HG03095 (cell line): ENCODE measurements at regions not wholly inside any gene's neighbourhood (a gene's known extent, or its start where the extent isn't known, plus 50 kb on each side); places are given as distances from the start of the nearest gene placed in this dataset.

Experiments
- ATAC-seq: cut with Tn5 transposase; IDR thresholded peaks from one replicate; pipeline ENCODE4 v1.9.1; 2021; ENCODE audit warnings: moderate library complexity; ENCODE audit not compliant: unreplicated experiment

DNA sequence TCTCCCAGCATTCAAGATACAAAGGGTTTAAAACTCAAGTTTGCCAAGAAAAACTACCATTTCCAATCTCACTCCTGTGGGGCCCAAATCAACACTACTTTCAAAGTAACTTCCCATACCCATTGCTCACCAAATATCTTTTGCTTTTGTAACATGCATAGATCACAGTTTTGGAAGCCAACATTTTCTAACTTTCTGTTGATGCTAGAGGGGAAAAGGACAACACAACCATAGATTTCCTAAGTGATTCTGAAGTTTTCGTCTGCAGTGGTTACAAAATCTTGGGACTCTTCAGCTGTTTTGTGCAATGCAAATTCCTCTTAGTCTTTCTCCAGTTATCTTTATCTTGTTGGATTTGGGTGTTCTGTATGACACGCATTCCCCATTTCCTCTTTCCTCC lies 94.1 kb upstream of the PAPPA start:
- ATAC-seq: no peak

DNA sequence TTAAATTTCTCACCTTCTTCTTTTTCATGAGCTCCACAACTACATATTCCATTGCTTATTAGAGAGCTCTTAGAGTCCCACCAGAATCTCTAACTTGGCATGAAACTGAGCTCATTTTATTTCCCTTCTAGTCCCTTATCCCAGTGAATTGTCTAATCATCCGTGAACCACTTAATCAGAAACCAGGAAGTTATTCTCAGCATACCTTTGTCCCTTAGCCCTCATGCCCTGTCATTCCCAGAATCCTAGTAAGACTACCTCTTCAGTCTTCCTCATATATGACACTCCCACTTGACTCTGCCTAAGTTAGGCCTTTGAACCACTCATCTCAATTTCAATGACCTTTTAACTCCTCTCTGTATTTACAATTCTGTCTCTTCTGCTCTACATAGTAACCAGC lies 93.0 kb upstream of the PAPPA start:
- ATAC-seq: no peak

DNA sequence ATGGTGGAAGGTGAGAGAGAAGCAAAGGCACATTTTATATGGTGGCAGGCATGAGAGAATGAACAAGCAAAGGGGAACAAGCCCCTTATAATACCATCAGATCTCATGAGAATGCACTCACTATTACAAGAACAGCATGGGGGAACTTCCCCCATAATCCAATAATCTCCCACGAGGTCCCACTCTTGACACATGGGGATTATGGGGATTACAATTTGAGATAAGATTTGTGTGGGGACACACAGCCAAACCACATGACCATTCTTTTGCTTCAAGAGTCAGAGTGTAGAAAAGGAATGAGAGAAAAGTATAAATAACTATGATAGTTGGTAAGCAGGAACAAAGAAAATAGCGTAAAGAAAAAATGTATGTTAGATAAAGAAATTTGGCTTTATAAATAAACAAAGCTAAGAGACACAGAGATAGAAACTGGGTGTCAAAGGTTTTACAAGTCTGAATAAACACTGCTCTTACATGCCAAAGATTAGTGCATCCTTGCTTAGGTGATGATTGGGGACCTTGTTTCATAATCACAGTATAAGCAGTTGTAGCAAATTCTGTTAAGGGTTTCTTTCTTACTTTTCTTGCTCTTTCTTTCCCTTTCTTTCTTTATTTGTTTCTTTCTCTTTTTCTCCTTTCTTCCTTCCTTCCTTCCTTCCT lies 91.9 kb upstream of the PAPPA start:
- no peak for ATAC-seq

DNA sequence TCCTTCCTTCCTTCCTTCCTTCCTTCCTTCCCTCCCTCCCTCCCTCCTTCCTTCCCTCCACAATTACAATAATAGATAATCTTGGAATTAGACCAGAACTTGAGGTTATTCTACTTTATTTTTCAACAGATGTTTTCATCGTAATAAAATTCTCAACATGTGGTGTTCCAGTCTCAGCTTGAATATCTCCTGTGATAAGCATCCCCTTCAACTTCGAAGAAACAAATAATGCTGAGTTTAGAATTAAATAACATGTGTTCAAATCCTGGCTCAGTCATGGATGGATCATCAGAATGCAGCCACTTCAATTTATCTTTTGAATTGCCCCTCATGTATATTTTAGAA lies 91.4 kb upstream of the PAPPA start:
- ATAC-seq: no peak

DNA sequence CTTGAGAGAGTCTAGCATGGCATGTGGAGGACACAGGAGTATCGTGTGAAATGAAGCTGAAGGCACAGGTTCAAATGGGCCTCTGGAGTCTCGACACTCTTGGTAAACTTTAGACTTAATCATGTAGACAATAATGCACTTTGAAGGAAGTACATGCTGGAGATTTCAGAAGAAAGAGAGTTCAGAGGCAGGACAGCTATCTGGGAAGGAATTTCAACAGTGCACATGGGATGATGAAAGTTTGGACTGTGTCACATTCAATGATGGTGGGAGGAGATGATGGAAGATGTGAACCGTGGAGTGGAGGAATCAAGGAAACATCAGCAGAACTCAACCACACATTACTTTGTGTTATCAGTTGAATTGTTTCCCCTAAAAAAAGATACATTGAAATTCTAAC lies 88.6 kb upstream of the PAPPA start:
- ATAC-seq: no peak

DNA sequence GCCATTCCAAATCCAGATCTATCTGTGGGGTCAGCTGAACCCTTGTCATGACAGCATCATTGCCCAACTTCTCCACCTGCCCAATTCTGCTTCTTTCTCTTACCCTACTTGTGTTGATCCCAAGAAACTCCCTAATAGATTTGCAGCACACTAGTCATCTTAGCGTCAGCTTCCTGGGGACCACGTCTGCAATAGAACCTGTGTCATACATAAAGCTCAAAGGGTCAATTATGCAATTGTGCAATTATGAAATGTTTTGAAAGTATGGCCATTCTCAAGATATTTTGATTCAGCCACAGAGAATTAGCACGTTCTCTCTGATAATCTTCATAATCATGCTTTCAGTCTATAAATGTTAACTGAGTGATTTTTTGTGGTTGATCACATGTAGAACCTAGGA lies 87.4 kb upstream of the PAPPA start:
- ATAC-seq: no peak

DNA sequence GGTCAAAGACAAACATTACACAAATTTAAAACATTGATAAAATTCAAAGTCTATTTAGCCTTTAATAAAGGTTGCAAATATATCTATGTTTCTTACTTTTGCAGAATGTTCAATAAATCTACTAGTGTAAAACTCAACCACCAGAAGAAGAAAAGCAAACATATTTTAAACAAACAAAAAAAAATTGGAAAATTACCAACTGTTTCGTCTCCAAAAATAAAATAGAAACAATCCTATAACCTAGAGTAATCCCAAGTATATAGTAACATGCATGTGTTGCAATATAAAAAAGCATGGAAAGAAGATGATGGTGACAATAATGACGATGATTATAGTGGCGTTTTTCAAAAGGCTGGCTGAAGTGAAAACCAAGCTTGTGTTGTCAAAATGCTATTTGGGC lies 86.0 kb upstream of the PAPPA start:
- no peak for ATAC-seq

DNA sequence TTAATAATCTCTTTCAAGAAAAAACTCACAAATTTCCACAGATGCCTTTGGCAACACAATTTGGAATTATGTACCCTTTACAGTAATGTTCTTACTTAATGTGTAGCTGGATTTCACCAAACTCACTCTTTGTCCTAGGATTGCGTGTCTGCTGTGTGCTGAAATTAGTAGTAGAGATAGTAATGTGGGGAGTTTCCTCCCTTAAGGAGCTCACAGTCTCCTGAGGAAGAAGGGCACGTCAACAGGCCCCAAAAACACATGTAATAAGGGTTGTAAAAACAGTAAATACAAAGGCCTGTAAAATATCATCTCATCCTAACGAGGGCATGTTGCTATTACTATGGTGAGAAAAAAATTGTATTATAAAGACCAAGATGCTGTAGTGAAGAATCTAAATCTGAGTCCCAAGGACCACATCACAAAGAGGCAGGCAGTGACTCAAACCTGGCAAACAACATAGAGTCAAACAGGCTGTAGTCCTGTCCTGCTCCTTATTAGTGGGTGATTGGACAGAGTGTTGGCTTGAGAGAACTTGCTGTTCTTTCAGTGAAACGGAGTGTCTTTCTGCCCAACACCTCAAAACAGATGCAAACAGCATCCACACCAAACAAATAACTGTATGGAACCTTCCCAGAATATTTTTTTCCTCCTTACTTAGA lies 83.2 kb upstream of the PAPPA start:
- no peak for ATAC-seq

DNA sequence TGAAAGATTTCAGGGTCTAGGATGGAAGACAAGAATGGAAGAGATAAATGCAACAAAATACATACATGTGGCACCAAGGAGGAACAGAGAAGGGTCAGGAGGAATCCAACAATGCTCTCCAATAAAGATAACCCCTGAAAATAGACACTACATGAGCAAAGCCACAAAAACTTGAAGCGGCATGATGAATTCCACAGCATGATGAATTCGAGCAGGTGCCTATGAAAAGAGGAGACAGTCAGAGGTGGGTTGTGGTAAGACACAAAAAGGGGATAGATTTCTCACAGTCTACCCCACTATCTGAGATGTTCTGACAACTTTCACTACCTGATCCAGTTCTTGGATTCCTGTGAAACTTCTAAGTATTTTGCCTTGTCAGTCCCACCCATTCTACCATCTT lies 81.5 kb upstream of the PAPPA start:
- no peak for ATAC-seq

DNA sequence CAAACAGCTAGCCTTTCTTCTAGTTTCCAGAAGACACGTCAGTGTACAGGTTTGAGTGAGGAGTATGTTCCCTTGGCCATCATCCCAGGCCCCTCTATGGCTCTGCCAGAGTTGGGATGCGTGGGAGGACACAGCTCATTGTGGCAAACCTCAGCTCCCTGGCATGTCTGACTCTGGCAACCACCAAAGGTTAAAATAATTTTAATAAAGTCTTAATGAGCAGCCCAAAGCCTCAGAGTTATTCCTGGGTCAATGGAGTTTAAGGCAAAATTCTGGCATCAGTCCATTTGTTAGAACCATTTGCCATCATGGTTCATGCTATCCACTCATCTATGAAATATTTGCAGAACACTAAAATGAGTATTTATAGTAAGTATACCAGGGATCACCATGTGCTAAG lies 79.8 kb upstream of the PAPPA start:
- ATAC-seq: no peak

DNA sequence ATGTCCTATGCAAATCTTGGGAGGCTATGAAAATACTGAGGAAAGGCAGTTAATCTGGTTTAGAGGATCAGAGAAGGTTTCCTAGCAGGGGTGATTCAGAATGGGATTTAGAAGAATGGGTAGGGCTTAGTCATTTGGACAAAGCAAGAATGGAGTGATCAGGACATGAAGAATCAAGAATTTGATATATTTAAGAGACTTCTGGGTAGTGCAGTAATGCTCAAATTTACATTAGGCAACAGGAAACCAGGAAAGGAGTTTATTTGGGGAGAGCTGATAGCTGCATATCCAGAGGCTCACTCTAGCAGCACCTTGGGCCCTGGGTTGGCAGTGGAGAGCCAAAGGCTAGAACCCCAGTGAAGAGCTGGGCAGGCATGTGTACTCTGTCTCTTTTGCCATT lies 78.9 kb upstream of the PAPPA start:
- ATAC-seq: no peak

DNA sequence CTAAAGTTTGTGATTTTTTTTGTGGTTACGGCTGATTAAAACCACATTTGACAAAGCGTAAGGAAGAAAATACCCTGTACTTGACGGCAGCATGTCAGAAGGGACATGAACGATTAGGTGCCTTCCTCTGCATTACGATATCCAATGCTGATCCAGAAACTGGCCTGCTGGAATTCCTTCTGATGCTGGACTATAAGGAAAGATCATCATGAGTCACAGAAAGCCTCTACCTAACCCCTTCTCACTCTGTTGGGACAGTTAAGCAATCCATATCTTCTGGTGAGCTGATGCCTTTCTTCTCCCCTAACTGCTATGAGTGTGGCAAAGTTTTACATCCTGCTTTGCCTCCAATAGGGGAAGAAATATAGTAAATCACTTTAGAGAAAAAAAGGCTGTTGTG lies 78.4 kb upstream of the PAPPA start:
- ATAC-seq: no peak

DNA sequence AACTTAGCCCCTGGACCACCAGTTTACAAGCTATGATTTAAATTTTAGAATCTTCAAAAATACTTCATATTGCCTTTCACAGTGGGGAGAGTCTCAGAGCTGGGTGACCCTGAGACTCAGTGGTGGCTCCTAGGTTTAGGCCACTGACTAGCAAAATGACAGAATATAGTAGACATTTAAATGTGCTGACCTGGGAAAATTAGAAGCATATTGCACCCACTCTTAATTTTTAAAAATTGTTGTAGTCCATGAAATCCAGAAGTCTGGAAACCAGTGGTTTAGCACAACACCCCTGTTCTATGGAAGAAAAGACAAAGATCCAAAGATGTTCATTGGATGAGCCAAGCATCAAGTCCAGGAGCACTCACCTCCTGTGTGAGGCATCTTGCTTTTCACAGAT lies 75.0 kb upstream of the PAPPA start:
- ATAC-seq: no peak

DNA sequence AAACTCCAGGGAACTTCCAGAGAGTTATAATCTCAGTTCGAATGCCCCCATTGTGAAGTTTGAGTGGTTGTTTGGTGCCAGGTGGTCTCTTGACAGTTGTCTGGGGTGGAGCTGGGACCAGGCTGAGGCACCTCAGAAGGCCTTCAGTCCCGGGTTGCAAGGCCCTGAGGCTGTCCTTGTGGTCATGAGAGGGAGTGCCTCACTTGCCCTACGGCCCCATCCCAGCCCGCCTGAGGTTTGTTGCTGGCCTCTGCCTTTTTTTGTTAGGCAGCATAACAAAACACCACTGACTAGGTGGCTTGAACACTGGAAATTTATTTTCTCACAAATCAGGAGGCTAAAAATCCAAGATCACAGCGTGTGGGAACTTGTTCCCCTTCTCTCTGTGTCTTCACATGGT lies 73.0 kb upstream of the PAPPA start:
- no peak for ATAC-seq

DNA sequence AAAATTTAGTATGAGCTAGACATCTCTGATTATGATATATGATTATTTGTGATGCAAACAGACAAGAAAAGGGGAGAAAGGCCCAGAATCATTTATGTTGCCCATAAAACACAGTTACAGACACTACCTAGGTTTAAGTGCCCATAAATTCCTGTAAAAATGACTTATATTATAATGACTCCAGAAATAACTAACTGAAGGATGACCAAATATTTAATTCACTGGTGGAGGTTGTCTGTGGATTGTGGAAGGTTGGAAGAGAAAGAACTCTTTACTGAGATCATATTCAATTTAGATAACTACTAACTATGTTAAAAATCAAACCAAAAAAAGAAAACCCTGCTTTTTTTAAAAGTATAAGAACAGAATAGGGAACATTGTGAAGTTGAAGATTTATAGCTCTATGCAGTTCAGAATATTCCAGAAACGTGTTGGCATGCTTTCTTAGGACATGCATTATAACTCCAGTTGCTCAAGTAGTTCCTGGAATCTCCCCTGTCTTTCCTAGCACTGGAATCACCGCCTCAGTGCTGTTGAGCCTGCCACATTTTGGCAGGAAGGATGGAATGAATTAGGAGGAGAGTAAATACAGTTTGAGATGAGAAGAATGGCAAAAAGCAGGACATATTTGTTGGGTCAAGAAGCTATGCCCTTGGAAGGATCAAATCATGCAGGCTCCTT lies 72.0 kb upstream of the PAPPA start:
- ATAC-seq: no peak

DNA sequence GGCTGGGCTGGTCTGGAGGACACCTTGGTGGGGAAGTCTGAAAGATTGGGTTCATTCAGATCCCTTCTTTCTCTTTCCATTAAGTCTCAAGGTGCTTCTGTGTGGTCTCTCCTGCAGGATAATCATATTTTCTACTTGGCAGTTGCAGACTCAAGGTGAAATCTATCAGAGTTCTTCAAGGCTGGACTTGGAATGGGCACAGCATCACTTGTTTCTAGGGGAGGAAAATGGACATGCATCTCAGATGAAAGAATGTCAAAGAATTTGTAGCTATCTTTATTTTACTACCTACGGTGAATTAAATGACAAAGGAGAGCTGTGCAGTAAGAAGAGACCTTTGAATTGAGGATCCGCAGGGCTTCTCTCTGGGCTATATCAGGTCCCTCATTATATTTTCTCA lies 69.8 kb upstream of the PAPPA start:
- no peak for ATAC-seq

DNA sequence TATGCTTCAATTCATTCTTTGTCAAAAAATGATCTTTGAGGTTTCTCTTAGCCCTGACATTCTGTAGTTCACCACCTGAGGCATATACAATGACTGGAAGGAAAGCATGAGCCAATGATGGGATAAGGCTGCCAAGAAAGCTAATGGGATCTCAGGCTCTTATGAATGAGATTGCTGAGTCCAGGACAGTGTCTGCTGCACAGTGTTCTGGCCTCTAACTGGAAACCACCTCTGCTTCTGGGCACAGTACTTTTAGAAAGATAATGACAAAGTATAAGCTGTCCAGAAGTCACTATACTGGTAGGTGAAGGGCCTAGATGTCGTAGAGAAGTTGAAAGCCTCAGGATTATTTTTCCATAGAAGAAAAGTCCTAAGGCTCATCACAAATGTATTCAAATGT lies 69.1 kb upstream of the PAPPA start:
- ATAC-seq: no peak

DNA sequence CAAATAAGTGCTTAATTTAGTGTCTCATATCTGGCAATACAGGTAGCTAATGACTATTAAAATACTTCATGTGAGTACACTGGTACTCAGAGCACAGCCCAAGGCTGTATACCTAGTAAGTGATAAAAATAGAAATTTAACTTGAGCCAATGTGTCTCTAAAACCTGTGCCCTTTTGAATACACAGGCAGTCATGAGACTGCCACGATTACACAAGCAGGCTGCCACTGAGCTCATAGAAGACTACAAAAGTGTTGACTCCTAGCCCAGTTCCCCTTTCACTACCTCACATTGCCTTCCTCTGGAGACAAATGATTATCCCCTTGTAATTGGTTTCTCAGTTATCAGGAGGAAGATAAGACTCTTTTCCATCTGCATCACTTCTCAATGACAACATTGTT lies 66.3 kb upstream of the PAPPA start:
- ATAC-seq: no peak

DNA sequence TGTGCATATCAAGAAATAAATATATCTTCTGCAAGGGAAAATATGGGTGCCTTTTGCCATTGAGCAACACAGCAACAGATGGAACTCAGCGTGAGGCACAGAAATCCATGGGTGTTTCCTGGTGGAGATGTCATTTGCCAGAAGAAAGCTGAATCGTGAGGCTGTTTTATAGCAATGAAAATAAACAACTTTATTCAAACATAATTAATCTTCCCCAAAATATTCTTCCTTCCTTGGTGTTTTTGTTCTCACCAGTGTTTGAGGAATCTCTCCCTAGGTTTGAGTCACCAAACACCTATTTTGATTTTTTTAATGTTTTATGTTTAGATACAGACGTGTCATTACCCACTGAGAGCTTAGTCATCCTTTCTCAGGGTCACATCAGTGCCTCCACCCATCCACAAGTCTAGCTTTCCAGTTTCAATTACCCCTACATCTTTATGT lies 65.8 kb upstream of the PAPPA start:
- no peak for ATAC-seq

DNA sequence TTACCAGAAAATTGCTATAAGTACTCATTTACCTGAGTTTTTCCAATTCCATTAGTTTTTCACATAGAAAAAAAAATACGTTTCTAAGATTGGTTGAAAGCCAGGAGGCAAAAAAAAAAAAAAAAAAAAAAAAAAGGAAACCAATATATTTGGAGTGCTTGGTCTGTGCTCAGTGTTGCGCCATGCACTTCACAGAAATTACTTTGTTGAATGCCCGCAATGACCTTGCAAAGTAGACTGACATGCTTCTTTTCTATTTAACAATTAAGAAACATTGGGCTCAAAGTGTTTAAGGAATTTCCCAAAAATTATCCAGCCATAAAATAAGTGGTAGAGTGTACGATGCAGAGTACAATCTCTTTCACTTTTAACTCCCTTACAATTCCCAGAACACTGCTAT lies 65.2 kb upstream of the PAPPA start:
- ATAC-seq: no peak

DNA sequence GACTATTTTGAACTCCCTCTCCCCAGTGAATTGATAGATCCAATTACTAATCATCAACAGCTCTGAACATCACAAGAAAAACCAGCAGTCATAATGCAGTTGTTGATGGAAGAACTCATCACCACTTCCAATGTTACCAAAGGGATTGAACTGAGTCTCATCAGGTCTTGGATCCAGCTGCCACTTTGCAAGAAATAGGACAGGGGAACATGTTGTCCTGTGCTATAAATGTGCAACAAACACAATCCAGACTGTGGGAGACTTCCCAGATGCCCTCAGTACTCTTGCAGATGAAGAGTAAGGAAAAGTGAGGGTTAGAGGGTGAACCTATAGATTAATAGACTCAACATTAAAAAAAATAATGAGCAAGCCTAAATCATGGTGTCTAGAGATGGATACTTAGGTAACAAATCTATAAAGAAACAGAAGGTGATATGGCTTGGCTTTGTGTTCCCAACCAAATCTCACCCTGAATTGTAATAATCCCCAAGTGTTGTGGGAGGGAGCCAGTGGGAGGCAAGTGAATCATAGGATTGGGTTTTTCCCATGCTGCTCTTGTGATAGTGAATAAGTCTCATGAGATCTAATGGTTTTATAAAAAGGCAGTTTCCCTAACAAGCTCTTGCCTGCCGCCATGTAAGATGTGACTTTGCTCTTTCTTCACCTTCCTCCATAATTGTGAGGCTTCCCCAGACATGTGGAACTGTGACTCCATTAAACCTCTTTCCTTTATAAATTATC lies 63.4 kb upstream of the PAPPA start:
- no peak for ATAC-seq

DNA sequence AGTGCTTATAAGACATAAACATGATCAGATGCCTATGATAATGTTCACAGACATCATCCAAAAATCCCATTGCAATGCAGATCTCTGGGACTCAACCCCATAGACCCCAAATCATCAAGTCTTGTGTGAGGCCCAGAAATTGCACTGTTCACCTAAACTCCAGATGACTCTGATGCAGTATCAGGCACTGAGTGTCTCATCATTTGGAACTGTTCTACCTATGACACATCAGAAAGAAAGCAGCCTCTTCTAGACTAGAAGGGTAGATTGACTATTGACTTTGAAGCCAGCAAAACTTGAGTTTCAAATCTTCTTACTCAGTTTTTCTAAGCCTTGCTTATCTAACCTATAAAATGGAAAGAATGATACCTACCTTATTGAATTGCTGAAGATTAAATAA lies 58.7 kb upstream of the PAPPA start:
- ATAC-seq: no peak
